VCaP (cell line): ENCODE measurements at regions not wholly inside any gene's neighbourhood (a gene's known extent, or its start where the extent isn't known, plus 50 kb on each side); places are given as distances from the start of the nearest gene placed in this dataset.
A peak's percentile ranks its signal among the peaks of the same experiment; 100 is the strongest.

ENCODE experiments used
- H3K27ac ChIP-seq: fragments of 450-650 bp; 2 replicates; pipeline ENCODE4 v1.5.1; 2017
- TF ChIP-seq, protein P1 (sequence below): fragments of 450-650 bp; conservative IDR thresholded peaks from 2 replicates; pipeline ENCODE4 v1.5.1; 2017; ENCODE audit warnings: mild to moderate bottlenecking, moderate library complexity

DNA sequence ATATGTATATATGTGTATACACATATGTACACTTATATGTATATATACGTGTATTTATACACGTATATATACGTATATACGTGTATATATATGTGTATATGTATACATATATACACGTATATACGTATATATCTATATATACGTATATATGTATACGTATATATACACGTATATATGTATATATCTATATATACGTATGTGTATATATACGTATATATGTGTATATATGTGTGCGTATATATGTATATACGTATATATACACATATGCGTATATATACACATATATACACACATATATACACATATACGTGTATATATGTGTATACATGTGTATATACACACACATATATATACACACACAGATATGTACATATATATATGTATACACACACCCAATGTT, 348.0 kb upstream of the LCORL start:
- TF ChIP-seq, protein P1, sequence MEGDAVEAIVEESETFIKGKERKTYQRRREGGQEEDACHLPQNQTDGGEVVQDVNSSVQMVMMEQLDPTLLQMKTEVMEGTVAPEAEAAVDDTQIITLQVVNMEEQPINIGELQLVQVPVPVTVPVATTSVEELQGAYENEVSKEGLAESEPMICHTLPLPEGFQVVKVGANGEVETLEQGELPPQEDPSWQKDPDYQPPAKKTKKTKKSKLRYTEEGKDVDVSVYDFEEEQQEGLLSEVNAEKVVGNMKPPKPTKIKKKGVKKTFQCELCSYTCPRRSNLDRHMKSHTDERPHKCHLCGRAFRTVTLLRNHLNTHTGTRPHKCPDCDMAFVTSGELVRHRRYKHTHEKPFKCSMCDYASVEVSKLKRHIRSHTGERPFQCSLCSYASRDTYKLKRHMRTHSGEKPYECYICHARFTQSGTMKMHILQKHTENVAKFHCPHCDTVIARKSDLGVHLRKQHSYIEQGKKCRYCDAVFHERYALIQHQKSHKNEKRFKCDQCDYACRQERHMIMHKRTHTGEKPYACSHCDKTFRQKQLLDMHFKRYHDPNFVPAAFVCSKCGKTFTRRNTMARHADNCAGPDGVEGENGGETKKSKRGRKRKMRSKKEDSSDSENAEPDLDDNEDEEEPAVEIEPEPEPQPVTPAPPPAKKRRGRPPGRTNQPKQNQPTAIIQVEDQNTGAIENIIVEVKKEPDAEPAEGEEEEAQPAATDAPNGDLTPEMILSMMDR: no peak
- H3K27ac ChIP-seq: no peak overlapping the region

DNA sequence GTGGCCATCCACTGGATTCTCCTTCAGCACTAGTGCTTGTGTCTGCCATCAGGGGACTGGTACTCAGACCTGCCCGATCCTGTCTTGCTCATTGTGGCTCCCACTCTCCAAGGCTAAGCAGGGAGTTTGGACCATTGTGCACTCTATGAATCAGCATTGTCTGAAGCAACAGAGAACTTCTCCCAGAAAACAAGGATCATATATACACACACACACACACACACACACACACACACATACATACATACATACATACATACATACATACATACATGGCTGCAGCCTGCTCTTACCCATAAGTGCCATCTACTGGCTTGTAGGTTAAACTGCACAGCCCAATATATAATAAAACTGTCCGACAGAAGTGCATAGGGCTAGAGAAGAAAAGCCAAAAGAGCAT, 345.3 kb upstream of the LCORL start:
- TF ChIP-seq, protein P1: peak; percentile 81
- H3K27ac ChIP-seq: no peak overlapping the region

DNA sequence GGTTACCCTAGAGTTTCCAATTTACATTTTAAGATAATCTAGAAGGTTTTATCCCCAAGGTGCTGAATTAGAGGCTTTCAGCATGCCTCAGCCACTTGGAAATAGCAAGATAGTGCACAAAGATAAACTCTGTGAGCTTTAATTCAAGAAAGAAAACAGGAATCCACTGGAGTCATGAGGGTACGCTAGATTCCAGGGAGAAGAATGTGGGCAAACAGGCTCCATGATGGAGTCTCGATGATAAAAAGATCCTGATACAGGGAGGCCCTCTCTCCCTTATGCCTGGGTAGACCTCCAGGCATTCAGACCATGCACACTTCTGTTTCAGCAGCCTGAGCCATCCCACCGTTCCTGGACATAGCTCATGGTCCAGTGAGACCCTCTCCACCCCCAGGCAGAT, 344.6 kb upstream of the LCORL start:
- H3K27ac ChIP-seq: no peak overlapping the region
- TF ChIP-seq, protein P1: no peak

DNA sequence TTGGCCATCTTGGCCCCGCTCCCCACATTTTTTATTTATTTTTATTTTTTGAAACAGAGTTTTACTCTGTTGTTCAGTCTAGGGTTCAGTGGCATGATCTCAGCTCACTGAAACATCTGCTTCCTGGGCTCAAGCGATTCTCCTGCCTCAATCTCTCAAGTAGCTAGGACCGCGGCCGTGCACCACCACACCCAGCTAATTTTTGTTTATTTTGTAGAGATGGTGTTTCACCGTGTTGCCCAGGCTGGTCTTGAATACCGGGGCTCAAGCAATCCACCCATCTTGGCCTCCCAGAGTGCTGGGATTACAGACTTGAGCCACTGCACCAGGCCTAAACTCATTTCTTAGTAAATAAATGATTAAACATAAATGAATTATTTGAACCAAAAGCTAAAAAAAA, 322.0 kb upstream of the LCORL start:
- TF ChIP-seq, protein P1: no peak
- H3K27ac ChIP-seq: no peak overlapping the region

DNA sequence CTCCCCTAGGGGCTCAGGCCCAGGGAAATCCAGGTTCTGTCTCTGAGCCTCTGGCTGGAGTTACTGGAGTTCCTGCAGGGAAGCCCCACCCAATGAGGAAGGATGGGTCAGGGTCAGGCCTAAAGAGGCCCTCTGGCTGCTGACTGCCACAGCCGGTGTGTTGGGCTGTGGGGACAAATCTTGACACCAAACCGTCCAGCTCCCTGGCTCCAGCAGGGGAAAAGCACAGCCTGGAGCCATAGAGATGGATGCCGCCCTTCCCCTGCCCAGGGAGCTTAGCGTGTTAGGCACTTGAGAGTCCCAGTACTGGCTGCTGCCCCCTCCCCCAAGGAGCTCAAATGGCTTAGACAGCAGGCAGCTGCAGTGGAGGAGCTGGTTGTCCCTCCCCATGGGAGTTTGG, 321.3 kb upstream of the LCORL start:
- H3K27ac ChIP-seq: no peak overlapping the region
- TF ChIP-seq, protein P1: no peak

- H3K27ac ChIP-seq: no peak overlapping the region
- TF ChIP-seq, protein P1: no peak
Measured at GRCh38 chr4:18321956-18322530, 300.5 kb upstream of the LCORL start.

DNA sequence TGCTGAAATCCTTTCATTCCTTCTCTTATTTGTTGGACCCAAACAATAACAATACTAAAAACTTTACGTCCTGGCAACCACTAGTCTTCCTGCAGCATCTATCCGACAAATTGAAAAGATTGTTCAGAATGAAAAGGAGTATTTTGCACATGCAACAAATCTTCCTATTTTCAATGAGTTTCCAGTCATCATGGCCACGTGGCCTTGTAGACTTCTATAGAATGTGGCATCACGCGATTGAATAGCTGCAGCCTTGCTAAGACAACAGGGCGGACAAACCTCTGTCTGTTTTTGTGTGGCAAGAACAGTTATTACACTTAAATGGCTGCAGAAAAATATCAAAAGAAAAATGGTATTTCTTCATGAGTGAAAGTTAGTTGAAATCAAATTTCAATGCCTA, 297.9 kb upstream of the LCORL start:
- no peak overlapping the region for H3K27ac ChIP-seq
- TF ChIP-seq, protein P1: no peak
